ENCODE measurements at regions not wholly inside any gene's neighbourhood (a gene's known extent, or its start where the extent isn't known, plus 50 kb on each side); places are given as distances from the start of the nearest gene placed in this dataset.

GRCh38 chr9:29198861-29199260 lies 1625.6 kb upstream of the C9orf72 start:
- no peak overlapping the region for H3K4me3 ChIP-seq (ENCODE audit: low read length)
- no peak for DNase-seq (ENCODE audit: low read depth)
- TF ChIP-seq, protein P1, sequence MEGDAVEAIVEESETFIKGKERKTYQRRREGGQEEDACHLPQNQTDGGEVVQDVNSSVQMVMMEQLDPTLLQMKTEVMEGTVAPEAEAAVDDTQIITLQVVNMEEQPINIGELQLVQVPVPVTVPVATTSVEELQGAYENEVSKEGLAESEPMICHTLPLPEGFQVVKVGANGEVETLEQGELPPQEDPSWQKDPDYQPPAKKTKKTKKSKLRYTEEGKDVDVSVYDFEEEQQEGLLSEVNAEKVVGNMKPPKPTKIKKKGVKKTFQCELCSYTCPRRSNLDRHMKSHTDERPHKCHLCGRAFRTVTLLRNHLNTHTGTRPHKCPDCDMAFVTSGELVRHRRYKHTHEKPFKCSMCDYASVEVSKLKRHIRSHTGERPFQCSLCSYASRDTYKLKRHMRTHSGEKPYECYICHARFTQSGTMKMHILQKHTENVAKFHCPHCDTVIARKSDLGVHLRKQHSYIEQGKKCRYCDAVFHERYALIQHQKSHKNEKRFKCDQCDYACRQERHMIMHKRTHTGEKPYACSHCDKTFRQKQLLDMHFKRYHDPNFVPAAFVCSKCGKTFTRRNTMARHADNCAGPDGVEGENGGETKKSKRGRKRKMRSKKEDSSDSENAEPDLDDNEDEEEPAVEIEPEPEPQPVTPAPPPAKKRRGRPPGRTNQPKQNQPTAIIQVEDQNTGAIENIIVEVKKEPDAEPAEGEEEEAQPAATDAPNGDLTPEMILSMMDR (conservative IDR thresholded peaks at IDR 0.05; ENCODE audit: low read length): no peak

DNA sequence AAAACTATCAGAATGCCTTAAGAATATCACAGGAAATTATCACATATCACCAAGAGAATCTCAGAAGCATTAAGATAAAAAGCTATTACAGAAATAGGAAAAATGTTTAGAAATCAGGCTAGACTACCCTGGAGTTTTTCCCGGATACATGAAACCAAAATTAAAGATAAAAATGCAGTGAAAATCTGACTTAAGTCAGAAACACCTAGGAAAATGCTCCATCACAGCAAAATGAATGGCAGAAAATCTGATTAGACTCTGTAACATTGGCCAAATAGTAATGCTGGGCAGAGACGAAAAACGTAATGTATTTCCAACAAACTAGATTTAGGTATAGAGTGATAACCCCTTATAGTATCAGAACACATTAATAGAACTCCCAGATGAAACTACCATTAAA lies 1626.7 kb upstream of the C9orf72 start:
- no peak for DNase-seq (ENCODE audit: low read depth)
- no peak overlapping the region for H3K4me3 ChIP-seq (ENCODE audit: low read length)
- TF ChIP-seq, protein P1 (conservative IDR thresholded peaks at IDR 0.05; ENCODE audit: low read length): no peak

GRCh38 chr9:29200650-29201049 lies 1627.4 kb upstream of the C9orf72 start:
- H3K4me3 ChIP-seq (ENCODE audit: low read length): no peak overlapping the region
- TF ChIP-seq, protein P1 (conservative IDR thresholded peaks at IDR 0.05; ENCODE audit: low read length): no peak
- no peak for DNase-seq (ENCODE audit: low read depth)

- H3K4me3 ChIP-seq (ENCODE audit: low read length): no peak overlapping the region
- no peak for DNase-seq (ENCODE audit: low read depth)
- TF ChIP-seq, protein P1 (conservative IDR thresholded peaks at IDR 0.05; ENCODE audit: low read length): no peak
These were observed 1630.1 kb upstream of the C9orf72 start for GRCh38 chr9:29203244-29203930.

DNA sequence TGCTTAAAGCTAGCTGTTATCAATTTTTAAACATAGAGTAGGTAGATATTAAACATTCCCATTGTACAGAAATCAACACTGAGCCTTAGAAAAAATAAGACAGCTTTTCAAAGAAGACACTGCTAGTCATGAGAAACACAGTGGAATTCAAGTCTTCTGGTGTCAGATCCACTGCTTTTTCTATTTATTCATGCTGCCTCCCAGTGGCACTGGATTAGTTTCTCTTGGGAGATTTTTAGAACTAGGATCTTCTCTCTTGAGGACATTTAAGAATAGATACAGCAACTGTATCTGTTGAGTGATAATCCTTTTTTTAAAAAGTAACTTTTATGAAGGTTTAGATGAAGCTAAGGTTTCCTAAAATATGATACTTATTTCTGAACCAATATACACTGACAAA lies 1635.4 kb upstream of the C9orf72 start:
- no peak overlapping the region for H3K4me3 ChIP-seq (ENCODE audit: low read length)
- TF ChIP-seq, protein P1 (conservative IDR thresholded peaks at IDR 0.05; ENCODE audit: low read length): no peak
- DNase-seq (ENCODE audit: low read depth): no peak

GRCh38 chr9:29209748-29210291 lies 1636.5 kb upstream of the C9orf72 start:
- no peak for DNase-seq (ENCODE audit: low read depth)
- no peak overlapping the region for H3K4me3 ChIP-seq (ENCODE audit: low read length)
- TF ChIP-seq, protein P1 (conservative IDR thresholded peaks at IDR 0.05; ENCODE audit: low read length): no peak

- TF ChIP-seq, protein P1 (conservative IDR thresholded peaks at IDR 0.05; ENCODE audit: low read length): no peak
- no peak for DNase-seq (ENCODE audit: low read depth)
- no peak overlapping the region for H3K4me3 ChIP-seq (ENCODE audit: low read length)
These were observed 1637.8 kb upstream of the C9orf72 start for GRCh38 chr9:29211003-29211579.

Data from AG10803 (cell line).